22Rv1 (cell line): ENCODE measurements at regions not wholly inside any gene's neighbourhood (a gene's known extent, or its start where the extent isn't known, plus 50 kb on each side); places are given as distances from the start of the nearest gene placed in this dataset.

Experiments used
- ZFX ChIP-seq: fragments of 450-650 bp; IDR thresholded peaks from 2 replicates; pipeline ENCODE4 v1.6.1; 2017; ENCODE audit warnings: antibody characterized with exemption, borderline replicate concordance
- TF ChIP-seq, protein P1 (sequence below): fragments of 450-650 bp; IDR thresholded peaks from 2 replicates; pipeline ENCODE4 v1.5.1; 2017; ENCODE audit warnings: mild to moderate bottlenecking

DNA sequence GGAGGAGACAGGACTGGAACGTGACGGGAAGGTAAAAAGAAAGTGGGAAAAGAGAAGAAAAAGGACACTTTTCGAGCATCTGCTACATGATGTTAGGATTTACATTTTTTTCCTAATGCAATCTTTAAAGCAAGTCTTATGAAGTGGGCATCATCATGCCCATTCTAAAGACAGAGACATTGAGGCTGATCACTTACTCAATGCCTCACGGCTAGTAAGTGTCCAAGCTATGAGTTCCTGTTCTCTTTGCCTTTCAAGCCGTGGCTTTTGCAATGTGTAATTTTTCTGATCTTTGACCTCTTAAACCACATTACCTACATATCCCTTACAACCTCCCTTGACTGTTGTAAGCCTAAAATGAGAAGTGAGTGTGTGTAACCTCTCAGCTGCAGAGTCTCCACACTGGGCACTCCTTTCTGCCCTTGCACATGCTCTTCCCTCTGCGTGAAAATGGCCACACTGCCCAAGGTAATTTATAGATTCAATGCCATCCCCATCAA, 649.2 kb downstream of the RNF144A start:
- TF ChIP-seq, protein P1, sequence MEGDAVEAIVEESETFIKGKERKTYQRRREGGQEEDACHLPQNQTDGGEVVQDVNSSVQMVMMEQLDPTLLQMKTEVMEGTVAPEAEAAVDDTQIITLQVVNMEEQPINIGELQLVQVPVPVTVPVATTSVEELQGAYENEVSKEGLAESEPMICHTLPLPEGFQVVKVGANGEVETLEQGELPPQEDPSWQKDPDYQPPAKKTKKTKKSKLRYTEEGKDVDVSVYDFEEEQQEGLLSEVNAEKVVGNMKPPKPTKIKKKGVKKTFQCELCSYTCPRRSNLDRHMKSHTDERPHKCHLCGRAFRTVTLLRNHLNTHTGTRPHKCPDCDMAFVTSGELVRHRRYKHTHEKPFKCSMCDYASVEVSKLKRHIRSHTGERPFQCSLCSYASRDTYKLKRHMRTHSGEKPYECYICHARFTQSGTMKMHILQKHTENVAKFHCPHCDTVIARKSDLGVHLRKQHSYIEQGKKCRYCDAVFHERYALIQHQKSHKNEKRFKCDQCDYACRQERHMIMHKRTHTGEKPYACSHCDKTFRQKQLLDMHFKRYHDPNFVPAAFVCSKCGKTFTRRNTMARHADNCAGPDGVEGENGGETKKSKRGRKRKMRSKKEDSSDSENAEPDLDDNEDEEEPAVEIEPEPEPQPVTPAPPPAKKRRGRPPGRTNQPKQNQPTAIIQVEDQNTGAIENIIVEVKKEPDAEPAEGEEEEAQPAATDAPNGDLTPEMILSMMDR, result no peak
- TF ChIP-seq ZFX, result no peak
